ENCODE measurements at regions not wholly inside any gene's neighbourhood (a gene's known extent, or its start where the extent isn't known, plus 50 kb on each side); places are given as distances from the start of the nearest gene placed in this dataset.

GRCh38 chr13:44101347-44102083 lies 221.8 kb downstream of the LACC1 start:
- TF ChIP-seq, protein P1, sequence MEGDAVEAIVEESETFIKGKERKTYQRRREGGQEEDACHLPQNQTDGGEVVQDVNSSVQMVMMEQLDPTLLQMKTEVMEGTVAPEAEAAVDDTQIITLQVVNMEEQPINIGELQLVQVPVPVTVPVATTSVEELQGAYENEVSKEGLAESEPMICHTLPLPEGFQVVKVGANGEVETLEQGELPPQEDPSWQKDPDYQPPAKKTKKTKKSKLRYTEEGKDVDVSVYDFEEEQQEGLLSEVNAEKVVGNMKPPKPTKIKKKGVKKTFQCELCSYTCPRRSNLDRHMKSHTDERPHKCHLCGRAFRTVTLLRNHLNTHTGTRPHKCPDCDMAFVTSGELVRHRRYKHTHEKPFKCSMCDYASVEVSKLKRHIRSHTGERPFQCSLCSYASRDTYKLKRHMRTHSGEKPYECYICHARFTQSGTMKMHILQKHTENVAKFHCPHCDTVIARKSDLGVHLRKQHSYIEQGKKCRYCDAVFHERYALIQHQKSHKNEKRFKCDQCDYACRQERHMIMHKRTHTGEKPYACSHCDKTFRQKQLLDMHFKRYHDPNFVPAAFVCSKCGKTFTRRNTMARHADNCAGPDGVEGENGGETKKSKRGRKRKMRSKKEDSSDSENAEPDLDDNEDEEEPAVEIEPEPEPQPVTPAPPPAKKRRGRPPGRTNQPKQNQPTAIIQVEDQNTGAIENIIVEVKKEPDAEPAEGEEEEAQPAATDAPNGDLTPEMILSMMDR (conservative IDR thresholded peaks at IDR 0.05; ENCODE audit: low read length) = no peak
- TF ChIP-seq EZH2phosphoT487 (IDR thresholded peaks at IDR 0.05; ENCODE audit: borderline replicate concordance, low read depth, low read length) = no peak

All from OCI-LY7 (cell line).